ENCODE measurements at regions not wholly inside any gene's neighbourhood (a gene's known extent, or its start where the extent isn't known, plus 50 kb on each side); places are given as distances from the start of the nearest gene placed in this dataset.

GRCh38 chr16:86297391-86297790, 212.9 kb upstream of the FOXF1 start:
- H3K36me3 ChIP-seq, result no peaks in the 10 kb centered on the region
- H3K27me3 ChIP-seq (replicated peaks; ENCODE audit: insufficient read depth), result peaks cover 9% of the 10 kb centered on the region
- TF ChIP-seq, protein P1, sequence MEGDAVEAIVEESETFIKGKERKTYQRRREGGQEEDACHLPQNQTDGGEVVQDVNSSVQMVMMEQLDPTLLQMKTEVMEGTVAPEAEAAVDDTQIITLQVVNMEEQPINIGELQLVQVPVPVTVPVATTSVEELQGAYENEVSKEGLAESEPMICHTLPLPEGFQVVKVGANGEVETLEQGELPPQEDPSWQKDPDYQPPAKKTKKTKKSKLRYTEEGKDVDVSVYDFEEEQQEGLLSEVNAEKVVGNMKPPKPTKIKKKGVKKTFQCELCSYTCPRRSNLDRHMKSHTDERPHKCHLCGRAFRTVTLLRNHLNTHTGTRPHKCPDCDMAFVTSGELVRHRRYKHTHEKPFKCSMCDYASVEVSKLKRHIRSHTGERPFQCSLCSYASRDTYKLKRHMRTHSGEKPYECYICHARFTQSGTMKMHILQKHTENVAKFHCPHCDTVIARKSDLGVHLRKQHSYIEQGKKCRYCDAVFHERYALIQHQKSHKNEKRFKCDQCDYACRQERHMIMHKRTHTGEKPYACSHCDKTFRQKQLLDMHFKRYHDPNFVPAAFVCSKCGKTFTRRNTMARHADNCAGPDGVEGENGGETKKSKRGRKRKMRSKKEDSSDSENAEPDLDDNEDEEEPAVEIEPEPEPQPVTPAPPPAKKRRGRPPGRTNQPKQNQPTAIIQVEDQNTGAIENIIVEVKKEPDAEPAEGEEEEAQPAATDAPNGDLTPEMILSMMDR (IDR thresholded peaks at IDR 0.05), result no peak
- H3K4me1 ChIP-seq (ENCODE audit: control insufficient read depth in 1 of 2, low read depth in 2 of 2), result no peaks in the 10 kb centered on the region
- DNase-seq (ENCODE audit: low spot score) (no peak), ATAC-seq (ENCODE audit: insufficient number of reproducible peaks, low FRiP score, low read depth) (no peak)
- peak overlapping the region; percentile 47 for H3K4me3 ChIP-seq
- H3K9me3 ChIP-seq, result no peaks in the 10 kb centered on the region
- H3K27ac ChIP-seq, result no peak overlapping the region

DNA sequence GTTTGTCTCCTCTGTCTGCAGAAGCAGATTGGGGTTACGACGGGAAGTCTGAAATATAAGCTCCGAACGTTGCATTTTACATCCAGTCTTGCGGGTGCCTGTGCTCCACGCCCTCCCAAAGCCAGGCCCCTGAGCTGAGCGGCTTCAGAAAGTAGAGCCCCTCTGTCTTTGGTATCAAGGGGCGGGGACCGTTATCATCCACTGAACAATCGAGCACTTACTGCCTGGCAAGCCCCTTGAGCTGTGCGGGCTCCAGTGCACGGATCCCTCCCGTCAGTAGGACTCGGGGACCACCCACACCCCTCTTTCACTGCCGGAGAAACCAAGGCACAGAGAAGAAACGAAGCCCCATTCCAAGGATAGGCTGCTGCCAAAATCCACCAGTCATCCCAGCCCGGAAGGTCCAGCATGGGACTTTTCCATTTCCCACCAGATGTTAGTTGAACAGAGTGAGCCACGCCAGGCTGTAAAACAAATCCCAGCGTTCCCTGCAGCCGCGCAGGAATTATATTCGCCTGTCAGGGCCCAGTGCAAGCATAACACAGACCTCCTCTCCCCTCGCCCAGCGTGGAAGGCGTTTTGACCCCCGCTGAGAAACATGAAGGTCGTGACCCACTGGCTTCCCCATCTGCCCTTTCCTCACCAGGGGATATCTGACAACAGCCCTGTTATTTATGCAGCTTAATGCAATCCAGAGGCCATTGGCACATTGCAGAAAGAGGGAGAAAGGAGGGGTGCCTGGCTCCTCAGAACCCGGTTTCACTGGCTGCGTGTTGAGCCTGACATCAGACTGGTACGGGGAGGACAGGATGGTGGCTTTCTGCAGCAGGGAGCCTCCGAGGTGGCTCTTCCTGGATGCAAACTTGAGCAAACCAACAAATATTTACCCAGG, 212.2 kb upstream of the FOXF1 start:
- no peak for DNase-seq (ENCODE audit: low spot score)
- H3K27ac ChIP-seq, result no peak overlapping the region
- no peaks in the 10 kb centered on the region for H3K4me1 ChIP-seq (ENCODE audit: control insufficient read depth in 1 of 2, low read depth in 2 of 2)
- no peaks in the 10 kb centered on the region for H3K36me3 ChIP-seq
- H3K27me3 ChIP-seq (replicated peaks; ENCODE audit: insufficient read depth), result peaks cover 9% of the 10 kb centered on the region
- no peaks in the 10 kb centered on the region for H3K9me3 ChIP-seq
- TF ChIP-seq, protein P1 (IDR thresholded peaks at IDR 0.05), result no peak
- no peak for ATAC-seq (ENCODE audit: insufficient number of reproducible peaks, low FRiP score, low read depth)
- H3K4me3 ChIP-seq, result peak overlapping the region; percentile 47

GRCh38 chr16:86298758-86299134, 211.6 kb upstream of the FOXF1 start:
- no peak for DNase-seq (ENCODE audit: low spot score)
- TF ChIP-seq, protein P1 (IDR thresholded peaks at IDR 0.05), result no peak
- Histone ChIP-seq H3K4me3 (no peak overlapping the region), H3K36me3 (no peaks in the 10 kb centered on the region), H3K27ac (no peak overlapping the region), H3K4me1 (ENCODE audit: control insufficient read depth in 1 of 2, low read depth in 2 of 2) (no peaks in the 10 kb centered on the region), H3K9me3 (no peaks in the 10 kb centered on the region), H3K27me3 (replicated peaks; ENCODE audit: insufficient read depth) (peaks cover 9% of the 10 kb centered on the region)
- ATAC-seq (ENCODE audit: insufficient number of reproducible peaks, low FRiP score, low read depth), result no peak

DNA sequence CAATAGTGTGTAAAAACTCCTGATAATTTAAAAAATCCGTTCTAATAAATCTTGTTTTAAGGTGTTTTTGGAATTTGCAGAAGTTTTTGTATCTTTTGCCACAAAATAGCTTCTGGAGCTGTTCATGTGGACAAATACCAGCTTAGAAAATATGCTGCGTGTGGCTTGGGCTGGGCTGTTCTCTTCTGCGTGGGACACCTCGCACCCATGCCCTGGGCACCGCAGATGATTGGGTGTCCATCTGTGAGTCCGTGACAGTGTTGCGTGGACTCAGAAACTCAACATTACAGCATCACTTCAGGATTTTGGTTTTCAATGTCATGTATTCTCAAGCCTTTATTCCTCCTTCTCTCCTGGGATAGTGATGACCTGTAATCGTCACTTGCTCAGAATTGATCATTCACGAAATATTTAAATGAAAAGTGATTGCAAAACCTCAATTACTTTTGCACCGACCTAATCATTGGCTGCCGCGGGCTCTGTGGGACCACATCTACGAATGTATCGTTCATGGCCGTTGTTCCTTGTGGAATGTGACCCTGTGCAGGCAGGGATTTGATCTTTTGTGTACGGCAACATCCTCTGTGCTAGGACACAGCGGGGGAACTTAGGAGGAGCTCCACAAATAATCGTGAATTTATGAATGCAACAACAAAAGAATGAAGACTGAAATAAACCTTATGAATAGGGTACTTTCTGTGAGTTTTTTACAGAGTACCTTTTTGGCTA, 210.3 kb upstream of the FOXF1 start:
- Histone ChIP-seq H3K27me3 (replicated peaks; ENCODE audit: insufficient read depth) (peaks cover 9% of the 10 kb centered on the region), H3K9me3 (no peaks in the 10 kb centered on the region), H3K4me1 (ENCODE audit: control insufficient read depth in 1 of 2, low read depth in 2 of 2) (no peaks in the 10 kb centered on the region), H3K27ac (no peak overlapping the region), H3K36me3 (no peaks in the 10 kb centered on the region), H3K4me3 (no peak overlapping the region)
- TF ChIP-seq, protein P1 (IDR thresholded peaks at IDR 0.05), result no peak
- no peak for ATAC-seq (ENCODE audit: insufficient number of reproducible peaks, low FRiP score, low read depth)
- no peak for DNase-seq (ENCODE audit: low spot score)

DNA sequence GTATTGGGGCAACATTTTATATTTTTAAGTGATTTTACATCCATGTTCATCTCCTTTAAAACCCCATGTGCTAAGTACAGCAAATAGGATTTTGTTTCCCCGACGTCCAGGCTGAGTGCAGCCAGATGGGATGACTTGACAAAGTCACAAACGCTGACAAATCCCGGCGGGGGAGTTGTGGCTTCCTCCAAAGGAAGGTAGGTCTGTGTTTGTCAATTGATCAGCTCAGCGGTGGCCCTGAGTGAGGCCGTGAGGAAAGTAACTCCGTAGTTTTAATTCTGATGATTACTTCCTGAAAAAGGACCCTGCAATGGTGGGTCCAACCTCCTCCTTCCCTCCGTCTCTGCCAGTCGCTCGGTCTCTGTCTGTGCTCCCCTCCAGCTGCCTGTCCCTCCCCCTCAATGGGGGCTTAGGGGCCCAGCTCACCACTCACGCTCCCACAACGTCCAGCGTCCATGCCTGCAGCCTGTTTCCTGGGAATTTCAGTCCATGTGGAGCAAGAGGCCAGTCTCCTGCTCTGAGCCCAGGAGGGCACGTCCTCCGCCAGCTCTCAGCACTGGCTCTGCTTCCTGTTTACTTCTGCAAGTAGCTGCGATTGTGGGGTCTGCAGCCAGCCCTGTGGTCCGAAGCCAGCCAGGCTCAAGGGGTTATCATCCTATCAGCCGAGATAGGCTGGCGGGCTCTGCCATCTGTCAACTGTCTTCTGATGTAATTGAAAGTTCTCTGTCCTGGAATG, 209.4 kb upstream of the FOXF1 start:
- no peak for DNase-seq (ENCODE audit: low spot score)
- Histone ChIP-seq H3K27ac (no peak overlapping the region), H3K4me1 (ENCODE audit: control insufficient read depth in 1 of 2, low read depth in 2 of 2) (no peaks in the 10 kb centered on the region), H3K36me3 (no peaks in the 10 kb centered on the region), H3K4me3 (no peak overlapping the region), H3K27me3 (replicated peaks; ENCODE audit: insufficient read depth) (peaks cover 9% of the 10 kb centered on the region), H3K9me3 (no peaks in the 10 kb centered on the region)
- TF ChIP-seq, protein P1 (IDR thresholded peaks at IDR 0.05), result no peak
- ATAC-seq (ENCODE audit: insufficient number of reproducible peaks, low FRiP score, low read depth), result no peak
